Neural cell (in vitro differentiated cells): ENCODE measurements at regions not wholly inside any gene's neighbourhood (a gene's known extent, or its start where the extent isn't known, plus 50 kb on each side); places are given as distances from the start of the nearest gene placed in this dataset.

Source experiments
- H2AFZ ChIP-seq: fragments of 200-600, 300-800 bp; sonication (generic), shearing (Covaris generic); 2 replicates; pipeline ENCODE4 v1.6.0; 2014; ENCODE audit warnings: low read depth, mild to moderate bottlenecking, antibody characterized with exemption, low read length, moderate library complexity
- H3F3A ChIP-seq: fragments of 200-600 bp; shearing (Covaris generic); 2 replicates; pipeline ENCODE4 v1.6.1; 2016; ENCODE audit warnings: mild to moderate bottlenecking, moderate library complexity, mixed read lengths, antibody characterized with exemption, low read length; ENCODE audit not compliant: insufficient read depth, poor library complexity, severe bottlenecking
- H3K27ac ChIP-seq: fragments of 200-600, 300-800 bp; sonication (generic), shearing (Covaris generic); 2 replicates; pipeline ENCODE4 v1.5.1; 2014; ENCODE audit warnings: mild to moderate bottlenecking, low read length, moderate library complexity
- H3K27me3 ChIP-seq: fragments of 300-800, 200-600 bp; sonication (generic), shearing (Covaris generic); 2 replicates; pipeline ENCODE4 v1.6.0; 2014; ENCODE audit warnings: mild to moderate bottlenecking, low read depth, low read length, moderate library complexity; ENCODE audit not compliant: insufficient read depth
- H3K36me3 ChIP-seq: fragments of 300-800, 200-600 bp; sonication (generic), shearing (Covaris generic); 2 replicates; pipeline ENCODE4 v1.5.1; 2014; ENCODE audit warnings: mild to moderate bottlenecking, antibody characterized with exemption, low read length, moderate library complexity; ENCODE audit not compliant: insufficient read depth
- H3K4me2 ChIP-seq: fragments of 300-800, 200-600 bp; sonication (generic), shearing (Covaris generic); 2 replicates; pipeline ENCODE4 v1.6.0; 2014; ENCODE audit warnings: mild to moderate bottlenecking, low read length
- H3K4me3 ChIP-seq: fragments of 300-800, 200-600 bp; sonication (generic), shearing (Covaris generic); 2 replicates; pipeline ENCODE4 v1.5.1; 2014; ENCODE audit warnings: mild to moderate bottlenecking, low read length, moderate library complexity
- H3K79me2 ChIP-seq: fragments of 200-600 bp; shearing (Covaris generic); replicated peaks from 2 replicates; pipeline ENCODE4 v1.6.0; 2014; ENCODE audit warnings: mild to moderate bottlenecking, low read length, moderate library complexity; ENCODE audit not compliant: insufficient read depth
- H3K9ac ChIP-seq: fragments of 300-800, 200-600 bp; sonication (generic), shearing (Covaris generic); 2 replicates; pipeline ENCODE4 v1.6.1; 2016; ENCODE audit warnings: mild to moderate bottlenecking, low read length, mixed read lengths
- H3K9me2 ChIP-seq: fragments of 200-600 bp; shearing (Covaris generic); 2 replicates; pipeline ENCODE4 v1.6.1; 2016; ENCODE audit warnings: mild to moderate bottlenecking, low read length, mixed read lengths; ENCODE audit not compliant: insufficient read depth
- H3K9me3 ChIP-seq: fragments of 200-600, 300-800 bp; sonication (generic), shearing (Covaris generic); 2 replicates; pipeline ENCODE4 v1.6.1; 2016; ENCODE audit warnings: mild to moderate bottlenecking, mixed run types, low read length, moderate library complexity, mixed read lengths
- H4K20me1 ChIP-seq: fragments of 200-600 bp; shearing (Covaris generic); 2 replicates; pipeline ENCODE4 v1.6.1; 2016; ENCODE audit warnings: mild to moderate bottlenecking, mixed run types; ENCODE audit not compliant: insufficient read depth
- EP300 ChIP-seq: fragments of 450-650 bp; conservative IDR thresholded peaks from 2 replicates; pipeline ENCODE4 v1.6.1; 2014; ENCODE audit warnings: antibody characterized with exemption, mild to moderate bottlenecking, moderate library complexity; ENCODE audit not compliant: poor library complexity, severe bottlenecking
- EZH2 ChIP-seq: fragments of 200-600, 300-800 bp; shearing (Covaris generic), sonication (generic); IDR thresholded peaks from 2 replicates; pipeline ENCODE4 v1.6.1; 2014; ENCODE audit warnings: antibody characterized with exemption, low read length, borderline replicate concordance, mild to moderate bottlenecking; ENCODE audit not compliant: insufficient read depth, poor library complexity, severe bottlenecking
- MXI1 ChIP-seq: fragments of 450-650 bp; conservative IDR thresholded peaks from 2 replicates; pipeline ENCODE4 v1.6.1; 2014; ENCODE audit warnings: antibody characterized with exemption, mild to moderate bottlenecking; ENCODE audit not compliant: poor library complexity, severe bottlenecking
- POLR2AphosphoS5 ChIP-seq: IDR thresholded peaks from 2 replicates; pipeline ENCODE4 v1.6.1; 2012
- RAD21 ChIP-seq: fragments of 450-650 bp; conservative IDR thresholded peaks from 2 replicates; pipeline ENCODE4 v1.6.1; 2014; ENCODE audit warnings: antibody characterized with exemption, mild to moderate bottlenecking, moderate library complexity
- SMC3 ChIP-seq: fragments of 450-650 bp; conservative IDR thresholded peaks from 2 replicates; pipeline ENCODE4 v1.6.1; 2014; ENCODE audit warnings: antibody characterized with exemption, mild to moderate bottlenecking, moderate library complexity; ENCODE audit not compliant: poor library complexity
- TAF1 ChIP-seq: IDR thresholded peaks from 2 replicates; pipeline ENCODE4 v1.6.1; 2012; ENCODE audit warnings: low read depth
- TF ChIP-seq, protein P1 (sequence below): fragments of 450-650 bp; IDR thresholded peaks from 2 replicates; pipeline ENCODE4 v1.5.1; 2014; ENCODE audit warnings: antibody characterized with exemption, mild to moderate bottlenecking, moderate library complexity; ENCODE audit not compliant: poor library complexity, severe bottlenecking
- TF ChIP-seq, protein P2 (sequence below): IDR thresholded peaks from 2 replicates; pipeline ENCODE4 v1.6.1; 2012; ENCODE audit warnings: borderline replicate concordance

DNA sequence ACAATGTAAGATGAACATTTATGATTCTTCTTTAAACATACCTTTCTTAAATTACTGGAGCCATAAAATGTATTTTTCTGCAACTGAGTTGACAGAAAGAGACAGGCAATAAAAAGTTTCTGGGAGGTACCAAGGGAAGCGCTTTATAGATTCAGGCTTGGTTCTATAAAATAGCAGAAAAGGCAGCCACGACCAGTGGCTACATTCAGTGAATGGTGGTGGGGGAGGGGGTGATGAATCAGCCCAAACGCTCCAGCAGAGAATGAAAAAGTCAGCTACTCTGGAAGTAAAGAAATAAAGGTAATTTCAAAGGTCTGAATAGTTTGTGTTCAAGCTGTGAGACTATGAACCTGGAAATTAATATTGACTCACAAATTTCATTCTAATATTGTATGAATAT is 456.1 kb downstream of the KCTD8 start:
- H3F3A ChIP-seq = no peaks in the 10 kb centered on the region
- TF ChIP-seq EP300 = no peak
- TF ChIP-seq POLR2AphosphoS5 = no peak
- no peak for TF ChIP-seq TAF1
- TF ChIP-seq RAD21 = no peak
- TF ChIP-seq, protein P1, sequence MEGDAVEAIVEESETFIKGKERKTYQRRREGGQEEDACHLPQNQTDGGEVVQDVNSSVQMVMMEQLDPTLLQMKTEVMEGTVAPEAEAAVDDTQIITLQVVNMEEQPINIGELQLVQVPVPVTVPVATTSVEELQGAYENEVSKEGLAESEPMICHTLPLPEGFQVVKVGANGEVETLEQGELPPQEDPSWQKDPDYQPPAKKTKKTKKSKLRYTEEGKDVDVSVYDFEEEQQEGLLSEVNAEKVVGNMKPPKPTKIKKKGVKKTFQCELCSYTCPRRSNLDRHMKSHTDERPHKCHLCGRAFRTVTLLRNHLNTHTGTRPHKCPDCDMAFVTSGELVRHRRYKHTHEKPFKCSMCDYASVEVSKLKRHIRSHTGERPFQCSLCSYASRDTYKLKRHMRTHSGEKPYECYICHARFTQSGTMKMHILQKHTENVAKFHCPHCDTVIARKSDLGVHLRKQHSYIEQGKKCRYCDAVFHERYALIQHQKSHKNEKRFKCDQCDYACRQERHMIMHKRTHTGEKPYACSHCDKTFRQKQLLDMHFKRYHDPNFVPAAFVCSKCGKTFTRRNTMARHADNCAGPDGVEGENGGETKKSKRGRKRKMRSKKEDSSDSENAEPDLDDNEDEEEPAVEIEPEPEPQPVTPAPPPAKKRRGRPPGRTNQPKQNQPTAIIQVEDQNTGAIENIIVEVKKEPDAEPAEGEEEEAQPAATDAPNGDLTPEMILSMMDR = no peak
- no peak for TF ChIP-seq SMC3
- no peak for TF ChIP-seq MXI1
- TF ChIP-seq EZH2 = no peak
- TF ChIP-seq, protein P2, sequence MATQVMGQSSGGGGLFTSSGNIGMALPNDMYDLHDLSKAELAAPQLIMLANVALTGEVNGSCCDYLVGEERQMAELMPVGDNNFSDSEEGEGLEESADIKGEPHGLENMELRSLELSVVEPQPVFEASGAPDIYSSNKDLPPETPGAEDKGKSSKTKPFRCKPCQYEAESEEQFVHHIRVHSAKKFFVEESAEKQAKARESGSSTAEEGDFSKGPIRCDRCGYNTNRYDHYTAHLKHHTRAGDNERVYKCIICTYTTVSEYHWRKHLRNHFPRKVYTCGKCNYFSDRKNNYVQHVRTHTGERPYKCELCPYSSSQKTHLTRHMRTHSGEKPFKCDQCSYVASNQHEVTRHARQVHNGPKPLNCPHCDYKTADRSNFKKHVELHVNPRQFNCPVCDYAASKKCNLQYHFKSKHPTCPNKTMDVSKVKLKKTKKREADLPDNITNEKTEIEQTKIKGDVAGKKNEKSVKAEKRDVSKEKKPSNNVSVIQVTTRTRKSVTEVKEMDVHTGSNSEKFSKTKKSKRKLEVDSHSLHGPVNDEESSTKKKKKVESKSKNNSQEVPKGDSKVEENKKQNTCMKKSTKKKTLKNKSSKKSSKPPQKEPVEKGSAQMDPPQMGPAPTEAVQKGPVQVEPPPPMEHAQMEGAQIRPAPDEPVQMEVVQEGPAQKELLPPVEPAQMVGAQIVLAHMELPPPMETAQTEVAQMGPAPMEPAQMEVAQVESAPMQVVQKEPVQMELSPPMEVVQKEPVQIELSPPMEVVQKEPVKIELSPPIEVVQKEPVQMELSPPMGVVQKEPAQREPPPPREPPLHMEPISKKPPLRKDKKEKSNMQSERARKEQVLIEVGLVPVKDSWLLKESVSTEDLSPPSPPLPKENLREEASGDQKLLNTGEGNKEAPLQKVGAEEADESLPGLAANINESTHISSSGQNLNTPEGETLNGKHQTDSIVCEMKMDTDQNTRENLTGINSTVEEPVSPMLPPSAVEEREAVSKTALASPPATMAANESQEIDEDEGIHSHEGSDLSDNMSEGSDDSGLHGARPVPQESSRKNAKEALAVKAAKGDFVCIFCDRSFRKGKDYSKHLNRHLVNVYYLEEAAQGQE = no peak
- no peaks in the 10 kb centered on the region for H3K27me3 ChIP-seq
- H3K9ac ChIP-seq = no peak overlapping the region
- no peaks in the 10 kb centered on the region for H4K20me1 ChIP-seq
- H3K9me3 ChIP-seq = no peaks in the 10 kb centered on the region
- no peaks in the 10 kb centered on the region for H3K9me2 ChIP-seq
- no peak overlapping the region for H3K4me3 ChIP-seq
- H3K79me2 ChIP-seq = no peaks in the 10 kb centered on the region
- no peaks in the 10 kb centered on the region for H3K36me3 ChIP-seq
- no peak overlapping the region for H2AFZ ChIP-seq
- no peak overlapping the region for H3K4me2 ChIP-seq
- no peak overlapping the region for H3K27ac ChIP-seq

DNA sequence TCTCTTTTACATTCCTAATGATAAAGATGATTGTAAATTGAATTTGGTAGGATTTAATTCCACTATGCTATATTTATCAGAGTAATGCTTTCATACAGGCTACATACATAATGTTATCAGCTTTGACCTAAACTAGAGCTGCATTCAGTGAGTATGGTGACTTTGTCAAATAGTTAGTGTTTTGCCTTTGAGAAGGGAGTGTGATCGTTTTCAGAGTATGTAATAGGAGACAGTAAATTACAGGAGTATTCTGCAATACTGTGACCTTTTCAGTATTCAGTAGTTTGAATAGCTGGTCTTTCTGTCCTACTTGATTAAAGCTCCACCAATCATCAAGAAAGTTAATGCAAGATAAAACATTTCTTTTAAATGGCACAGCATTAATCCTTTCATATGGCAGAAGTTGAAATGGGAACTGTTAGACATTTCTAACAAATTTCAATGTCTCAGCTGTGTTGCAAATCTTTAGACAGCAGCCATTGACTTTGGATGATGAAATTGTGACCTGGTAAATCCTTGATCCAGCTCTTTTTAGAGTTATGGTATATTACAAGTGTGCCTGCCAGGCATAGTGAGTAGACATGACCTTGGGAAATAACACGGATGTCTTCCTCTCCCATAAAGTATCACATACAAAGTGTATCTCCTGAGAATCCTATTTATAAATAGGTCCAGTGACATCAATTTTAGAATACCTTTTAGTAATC is 455.3 kb downstream of the KCTD8 start:
- Histone ChIP-seq H3K4me3 (no peak overlapping the region), H3K9me2 (no peaks in the 10 kb centered on the region), H3K4me2 (no peak overlapping the region), H4K20me1 (no peaks in the 10 kb centered on the region), H3K9me3 (no peaks in the 10 kb centered on the region), H3K27ac (no peak overlapping the region), H3K79me2 (no peaks in the 10 kb centered on the region), H3K27me3 (no peaks in the 10 kb centered on the region), H3F3A (no peaks in the 10 kb centered on the region), H2AFZ (no peak overlapping the region), H3K36me3 (no peaks in the 10 kb centered on the region), H3K9ac (no peak overlapping the region)
- TF ChIP-seq TAF1 (no peak), RAD21 (no peak), MXI1 (no peak), EZH2 (no peak), SMC3 (no peak), POLR2AphosphoS5 (no peak), EP300 (no peak)
- TF ChIP-seq, protein P2 = no peak
- TF ChIP-seq, protein P1 = no peak
